ENCODE measurements at regions not wholly inside any gene's neighbourhood (a gene's known extent, or its start where the extent isn't known, plus 50 kb on each side); places are given as distances from the start of the nearest gene placed in this dataset.

GRCh38 chr16:72299684-72300243 lies 127.8 kb upstream of the PMFBP1 start:
- H3K27ac ChIP-seq (ENCODE audit: extremely low read depth, low read depth, low read length): no peak overlapping the region
- TF ChIP-seq ZNF138 (tag by site-specific recombination; IDR thresholded peaks at IDR 0.05; ENCODE audit: borderline replicate concordance): no peak
- TF ChIP-seq ZNF514 (tag by site-specific recombination; IDR thresholded peaks at IDR 0.05): no peak
- no peak for TF ChIP-seq ZNF629 (tag by site-specific recombination; IDR thresholded peaks at IDR 0.05)
- no peak for TF ChIP-seq ZNF449 (tag by site-specific recombination; IDR thresholded peaks at IDR 0.05)
- ChIA-PET POLR2A (no interaction called here), CTCF (interaction anchor here (0.6 kb wide), 1 partner anchor 254 kb away, joined by 4 read pairs; no protein-coding TSS in a partner anchor)
- H3K9me3 ChIP-seq (ENCODE audit: control insufficient read depth, insufficient read depth, low read depth, low read length): no peaks in the 10 kb centered on the region
- H3K4me1 ChIP-seq (ENCODE audit: control insufficient read depth, insufficient read depth, low read length): no peaks in the 10 kb centered on the region
- H3K36me3 ChIP-seq (ENCODE audit: control insufficient read depth in 2 of 2, insufficient read depth in 1 of 2, low read length in 2 of 2): no peaks in the 10 kb centered on the region
- no peak overlapping the region for H3K4me3 ChIP-seq (ENCODE audit: low read depth, low read length)

- ChIA-PET CTCF (no interaction called here), POLR2A (no interaction called here)
- Histone ChIP-seq H3K4me3 (ENCODE audit: low read depth, low read length) (no peak overlapping the region), H3K9me3 (ENCODE audit: control insufficient read depth, insufficient read depth, low read depth, low read length) (no peaks in the 10 kb centered on the region), H3K36me3 (ENCODE audit: control insufficient read depth in 2 of 2, insufficient read depth in 1 of 2, low read length in 2 of 2) (no peaks in the 10 kb centered on the region), H3K27ac (ENCODE audit: extremely low read depth, low read depth, low read length) (no peak overlapping the region), H3K4me1 (ENCODE audit: control insufficient read depth, insufficient read depth, low read length) (no peaks in the 10 kb centered on the region)
- TF ChIP-seq ZBTB10 (tag by site-specific recombination; IDR thresholded peaks at IDR 0.05) (no peak), ZNF561 (tag by site-specific recombination; IDR thresholded peaks at IDR 0.05; ENCODE audit: borderline replicate concordance) (no peak), ZNF266 (tag by site-specific recombination; IDR thresholded peaks at IDR 0.05; ENCODE audit: low read depth) (no peak), ZNF157 (tag by site-specific recombination; IDR thresholded peaks at IDR 0.05) (no peak), ZNF629 (tag by site-specific recombination; IDR thresholded peaks at IDR 0.05) (no peak), ZNF221 (tag by site-specific recombination; IDR thresholded peaks at IDR 0.05; ENCODE audit: borderline replicate concordance) (no peak), YY2 (tag by site-specific recombination; IDR thresholded peaks at IDR 0.05) (no peak), KLF8 (tag by site-specific recombination; IDR thresholded peaks at IDR 0.05) (no peak), ZNF184 (tag by site-specific recombination; IDR thresholded peaks at IDR 0.05) (no peak), GLIS2 (tag by site-specific recombination; IDR thresholded peaks at IDR 0.05) (no peak), ZNF677 (tag by site-specific recombination; IDR thresholded peaks at IDR 0.05) (no peak), ZNF513 (tag by site-specific recombination; IDR thresholded peaks at IDR 0.05) (no peak), WT1 (tag by site-specific recombination; IDR thresholded peaks at IDR 0.05) (no peak), ZNF2 (tag by site-specific recombination; IDR thresholded peaks at IDR 0.05) (no peak), ATF2 (tag by site-specific recombination; IDR thresholded peaks at IDR 0.05; ENCODE audit: low read depth) (no peak), ZNF416 (tag by site-specific recombination; IDR thresholded peaks at IDR 0.05) (no peak), ZNF132 (tag by site-specific recombination; IDR thresholded peaks at IDR 0.05; ENCODE audit: borderline replicate concordance) (no peak), ZNF223 (tag by site-specific recombination; IDR thresholded peaks at IDR 0.05) (no peak), GLI2 (tag by site-specific recombination; IDR thresholded peaks at IDR 0.05; ENCODE audit: borderline replicate concordance, low read depth) (no peak)
Measured at GRCh38 chr16:72298961-72299360, 127.0 kb upstream of the PMFBP1 start.
